Renal cortical epithelial cell (primary cell): ENCODE measurements at regions not wholly inside any gene's neighbourhood (a gene's known extent, or its start where the extent isn't known, plus 50 kb on each side); places are given as distances from the start of the nearest gene placed in this dataset.
A peak's percentile ranks its signal among the peaks of the same experiment; 100 is the strongest.
"Not testable (repeated sequence)": the region's sequence is repeated elsewhere in the genome, so short reads cannot be mapped to it uniquely, and the experiment has no call there.

Experiments
- DNase-seq: peaks from one replicate; pipeline ENCODE4 v3.0.0-alpha.2; 2011; ENCODE audit warnings: low read depth

GRCh38 chr5:91635950-91636734 is 253.0 kb upstream of the ARRDC3 start:
- DNase-seq = no peak

GRCh38 chr5:91632871-91633270 is 249.8 kb upstream of the ARRDC3 start:
- peak; percentile 9 for DNase-seq

- no peak for DNase-seq
These were observed 228.6 kb upstream of the ARRDC3 start for GRCh38 chr5:91611746-91612145.

GRCh38 chr5:91607675-91608074 is 224.6 kb upstream of the ARRDC3 start:
- peak; percentile 47 for DNase-seq

GRCh38 chr5:91599863-91600262 is 216.7 kb upstream of the ARRDC3 start:
- DNase-seq = no peak

GRCh38 chr5:91598216-91598615 is 215.1 kb upstream of the ARRDC3 start:
- no peak for DNase-seq

GRCh38 chr5:91595424-91595823 is 212.3 kb upstream of the ARRDC3 start:
- DNase-seq = no peak

- no peak for DNase-seq
These were observed 208.0 kb upstream of the ARRDC3 start for GRCh38 chr5:91591076-91591475.

GRCh38 chr5:91586232-91586631 is 203.1 kb upstream of the ARRDC3 start:
- no peak for DNase-seq

- DNase-seq = no peak
These were observed 201.2 kb upstream of the ARRDC3 start for GRCh38 chr5:91584352-91584751.

- not testable (repeated sequence) for DNase-seq
These were observed 182.9 kb upstream of the ARRDC3 start for GRCh38 chr5:91566012-91566411.

- DNase-seq = no peak
These were observed 179.8 kb upstream of the ARRDC3 start for GRCh38 chr5:91562922-91563321.

- peak; percentile 58 for DNase-seq
These were observed 158.6 kb upstream of the ARRDC3 start for GRCh38 chr5:91541696-91542095.

GRCh38 chr5:91538179-91538578 is 155.1 kb upstream of the ARRDC3 start:
- no peak for DNase-seq

GRCh38 chr5:91535499-91535898 is 152.4 kb upstream of the ARRDC3 start:
- DNase-seq = no peak

GRCh38 chr5:91534332-91534731 is 151.2 kb upstream of the ARRDC3 start:
- no peak for DNase-seq

- DNase-seq = no peak
These were observed 149.7 kb upstream of the ARRDC3 start for GRCh38 chr5:91532779-91533178.

- DNase-seq = no peak
These were observed 149.2 kb upstream of the ARRDC3 start for GRCh38 chr5:91532281-91532680.

GRCh38 chr5:91528831-91529230 is 145.7 kb upstream of the ARRDC3 start:
- no peak for DNase-seq

GRCh38 chr5:91521785-91522184 is 138.7 kb upstream of the ARRDC3 start:
- no peak for DNase-seq

- DNase-seq = no peak
These were observed 138.2 kb upstream of the ARRDC3 start for GRCh38 chr5:91521334-91521733.

- DNase-seq = no peak
These were observed 131.3 kb upstream of the ARRDC3 start for GRCh38 chr5:91514400-91514799.

- DNase-seq = no peak
These were observed 120.2 kb upstream of the ARRDC3 start for GRCh38 chr5:91503321-91503720.

GRCh38 chr5:91500758-91501157 is 117.6 kb upstream of the ARRDC3 start:
- DNase-seq = no peak
